H1 (cell line): ENCODE measurements at regions not wholly inside any gene's neighbourhood (a gene's known extent, or its start where the extent isn't known, plus 50 kb on each side); places are given as distances from the start of the nearest gene placed in this dataset.

Experiments
- CTCF ChIA-PET: fragments of 300-600 bp; sonication (Branson Sonifier 250); formaldehyde crosslinking; loops from one replicate; lab custom pipeline; 2021; ENCODE audit not compliant: partially characterized antibody; lab: Charles Lee
- POLR2A ChIA-PET: fragments of 300-600 bp; sonication (Branson Sonifier 250); formaldehyde crosslinking; loops from one replicate; lab custom pipeline; 2021; ENCODE audit warnings: inconsistent platforms; ENCODE audit not compliant: partially characterized antibody; lab: Charles Lee
- DNase-seq, 2 experiments: peaks; one replicate each; pipeline versions ENCODE4 v3.0.0 to v3.0.0-alpha.2; 2010 to 2022; ENCODE audit warnings: low spot score in 2 of 2, low read depth in 1 of 2, mixed read lengths in 1 of 2
- FAIRE-seq: peaks from 2 replicates; lab custom pipeline; 2011; peaks lifted over from hg19 to GRCh38; lab: Jason Lieb, UNC
- H2AFZ ChIP-seq: 2 replicates; pipeline ENCODE4 v1.8.1; 2012; ENCODE audit warnings: low read length, inconsistent platforms
- H2AK5ac ChIP-seq: 2 replicates; pipeline ENCODE4 v1.6.1; 2013; ENCODE audit warnings: low read depth, low read length
- H2BK120ac ChIP-seq: replicated peaks from 2 replicates; pipeline ENCODE3; 2013; ENCODE audit warnings: low read depth, low read length, inconsistent platforms
- H2BK12ac ChIP-seq: 2 replicates; pipeline ENCODE4 v1.6.1; 2013; ENCODE audit warnings: low read depth, low read length
- H2BK15ac ChIP-seq: 2 replicates; pipeline ENCODE4 v1.6.1; 2013; ENCODE audit warnings: low read length
- H2BK20ac ChIP-seq: 2 replicates; pipeline ENCODE4 v1.6.1; 2013; ENCODE audit warnings: low read length
- H2BK5ac ChIP-seq: 2 replicates; pipeline ENCODE4 v1.6.1; 2013; ENCODE audit warnings: low read depth, low read length
- H3K14ac ChIP-seq: 2 replicates; pipeline ENCODE4 v1.6.1; 2013; ENCODE audit warnings: inconsistent platforms; ENCODE audit not compliant: insufficient read length
- H3K18ac ChIP-seq: 2 replicates; pipeline ENCODE4 v1.6.1; 2013; ENCODE audit warnings: low read length; ENCODE audit errors: extremely low read depth
- H3K23ac ChIP-seq: 2 replicates; pipeline ENCODE4 v1.6.1; 2013; ENCODE audit warnings: inconsistent platforms; ENCODE audit not compliant: insufficient read length
- H3K23me2 ChIP-seq: 2 replicates; pipeline ENCODE4 v1.6.1; 2013; ENCODE audit warnings: low read depth, low read length
- H3K27ac ChIP-seq: 2 replicates; pipeline ENCODE4 v1.6.1; 2011; ENCODE audit warnings: low read depth, low read length, inconsistent platforms
- H3K27me3 ChIP-seq, 4 experiments: replicated peaks in 1 of 4; 1 replicate in 1 of 4; 2 replicates in 3 of 4; pipeline versions ENCODE4 v1.6.1 to v1.8.1; 2011 to 2013; ENCODE audit warnings: low read length in 3 of 4, mild to moderate bottlenecking in 3 of 4, inconsistent platforms in 2 of 4, mixed read lengths in 2 of 4, moderate library complexity in 1 of 4; ENCODE audit not compliant: control insufficient read depth in 3 of 4, insufficient read depth in 3 of 4; ENCODE audit errors: extremely low read depth in 1 of 4
- H3K36me3 ChIP-seq, 4 experiments: 2 replicates each; pipeline versions ENCODE4 v1.6.1 to v1.8.1; 2011 to 2013; ENCODE audit warnings: mild to moderate bottlenecking in 4 of 4, low read length in 3 of 4, moderate library complexity in 2 of 4, control low read depth in 1 of 4, inconsistent platforms in 1 of 4; ENCODE audit not compliant: insufficient read depth in 4 of 4, control insufficient read depth in 2 of 4
- H3K4ac ChIP-seq: replicated peaks from 2 replicates; pipeline ENCODE3; 2013; ENCODE audit warnings: low read length, low read depth, mixed read lengths, inconsistent platforms; ENCODE audit not compliant: insufficient read length
- H3K4me1 ChIP-seq, 4 experiments: replicated peaks in 1 of 4; 1 replicate in 1 of 4; 2 replicates in 3 of 4; pipeline versions ENCODE4 v1.6.1 to v1.8.1; 2011 to 2013; ENCODE audit warnings: low read length in 3 of 4, inconsistent platforms in 2 of 4, mixed read lengths in 1 of 4; ENCODE audit not compliant: insufficient read depth in 4 of 4, control insufficient read depth in 3 of 4
- H3K4me2 ChIP-seq, 2 experiments: 2 replicates each; pipeline versions ENCODE4 v1.6.1 to v1.8.1; 2011 to 2013; ENCODE audit warnings: low read depth in 2 of 2, low read length in 2 of 2, control low read depth in 1 of 2, inconsistent platforms in 1 of 2, mild to moderate bottlenecking in 1 of 2; ENCODE audit not compliant: insufficient read depth in 1 of 2
- H3K4me3 ChIP-seq, 4 experiments: fragments of 200-600, 300-600 bp in 1 of 4; sonication (generic), shearing (Covaris generic), sonication (Bioruptor Twin) in 1 of 4; 2 replicates each; pipeline versions ENCODE4 v1.5.1 to v1.8.1; 2011 to 2016; ENCODE audit warnings: low read length in 4 of 4, low read depth in 3 of 4, control low read depth in 2 of 4, inconsistent platforms in 2 of 4, mild to moderate bottlenecking in 2 of 4, mixed read lengths in 1 of 4, moderate library complexity in 1 of 4; ENCODE audit not compliant: insufficient read depth in 2 of 4; ENCODE audit errors: extremely low read depth in 1 of 4
- H3K56ac ChIP-seq: replicated peaks from 2 replicates; pipeline ENCODE3; 2013; ENCODE audit warnings: low read depth, mild to moderate bottlenecking, mixed read lengths, low read length, inconsistent platforms; ENCODE audit not compliant: insufficient read length
- H3K79me1 ChIP-seq: 2 replicates; pipeline ENCODE4 v1.6.1; 2013; ENCODE audit warnings: low read depth, low read length, control low read depth
- H3K79me2 ChIP-seq, 2 experiments: 2 replicates each; pipeline versions ENCODE4 v1.6.1 to v1.8.1; 2012 to 2013; ENCODE audit warnings: low read length in 2 of 2, mild to moderate bottlenecking in 2 of 2, inconsistent platforms in 1 of 2; ENCODE audit not compliant: insufficient read depth in 2 of 2, control insufficient read depth in 1 of 2
- H3K9ac ChIP-seq, 4 experiments: replicated peaks in 1 of 4; 1 replicate in 1 of 4; 2 replicates in 3 of 4; pipeline versions ENCODE4 v1.6.1 to v1.8.1; 2011 to 2013; ENCODE audit warnings: low read depth in 3 of 4, low read length in 3 of 4, control low read depth in 2 of 4, mild to moderate bottlenecking in 2 of 4, moderate library complexity in 2 of 4, inconsistent platforms in 1 of 4; ENCODE audit errors: extremely low read depth in 1 of 4
- H3K9me3 ChIP-seq, 2 experiments: 2 replicates each; pipeline versions ENCODE4 v1.6.1 to v1.8.1; 2012 to 2013; ENCODE audit warnings: mild to moderate bottlenecking in 2 of 2, moderate library complexity in 2 of 2, control low read depth in 1 of 2, inconsistent platforms in 1 of 2, low read depth in 1 of 2, low read length in 1 of 2, mixed read lengths in 1 of 2; ENCODE audit not compliant: insufficient read depth in 2 of 2
- H4K20me1 ChIP-seq, 2 experiments: replicated peaks in 1 of 2; 2 replicates each; pipeline versions ENCODE3 to v1.8.1; 2011 to 2013; ENCODE audit warnings: inconsistent platforms in 2 of 2, low read length in 2 of 2, mild to moderate bottlenecking in 1 of 2; ENCODE audit not compliant: insufficient read depth in 2 of 2, control insufficient read depth in 1 of 2
- H4K5ac ChIP-seq: 2 replicates; pipeline ENCODE4 v1.6.1; 2013; ENCODE audit warnings: low read length, low read depth, mixed read lengths, inconsistent platforms; ENCODE audit not compliant: insufficient read length
- H4K8ac ChIP-seq: 2 replicates; pipeline ENCODE4 v1.8.0; 2013; ENCODE audit warnings: mild to moderate bottlenecking, moderate library complexity, low read length, inconsistent platforms; ENCODE audit not compliant: insufficient read depth; ENCODE audit errors: extremely low read depth
- H4K91ac ChIP-seq: replicated peaks from 2 replicates; pipeline ENCODE3; 2013; ENCODE audit warnings: low read length, mixed read lengths, inconsistent platforms; ENCODE audit not compliant: insufficient read length
- ASH2L ChIP-seq: fragments of 200-600, 300-600 bp; sonication (generic); IDR thresholded peaks from one replicate; pipeline ENCODE4 v1.7.1; 2017; ENCODE audit warnings: low read length
- CBX8 ChIP-seq: fragments of 300-800, 300-1000 bp; sonication (generic); IDR thresholded peaks from 2 replicates; pipeline ENCODE4 v1.7.1; 2016; ENCODE audit warnings: low read depth, low read length, borderline replicate concordance
- CTCF ChIP-seq, 3 experiments: IDR thresholded peaks; 1 replicate in 2 of 3; 2 replicates in 1 of 3; pipeline versions ENCODE4 v1.5.1 to v1.6.1; 2011; ENCODE audit warnings: low read length in 3 of 3, mild to moderate bottlenecking in 3 of 3, inconsistent platforms in 2 of 3, low read depth in 1 of 3, moderate library complexity in 1 of 3; ENCODE audit not compliant: insufficient read depth in 1 of 3; ENCODE audit errors: control extremely low read depth in 1 of 3
- HDAC6 ChIP-seq: IDR thresholded peaks from one replicate; pipeline ENCODE4 v1.7.1; 2012; ENCODE audit warnings: low read depth, mild to moderate bottlenecking, inconsistent platforms, low read length, moderate library complexity
- POU5F1 ChIP-seq: IDR thresholded peaks from 2 replicates; pipeline ENCODE4 v1.6.1; 2011; ENCODE audit warnings: low read depth, mild to moderate bottlenecking, low read length, moderate library complexity
- RBBP5 ChIP-seq: IDR thresholded peaks from 2 replicates; pipeline ENCODE4 v1.7.1; 2012; ENCODE audit warnings: low read depth, mild to moderate bottlenecking, inconsistent platforms, low read length, moderate library complexity, borderline replicate concordance
- SP4 ChIP-seq: IDR thresholded peaks from 2 replicates; pipeline ENCODE4 v1.6.1; 2012; ENCODE audit warnings: low read length, inconsistent platforms
- SUZ12 ChIP-seq: fragments of 200-600 bp; sonication (generic); IDR thresholded peaks from 2 replicates; pipeline ENCODE4 v1.6.1; 2012; ENCODE audit warnings: mild to moderate bottlenecking, inconsistent platforms, low read length, moderate library complexity, mixed read lengths
- ZNF274 ChIP-seq: IDR thresholded peaks from 2 replicates; pipeline ENCODE4 v1.7.0; 2012; ENCODE audit warnings: low read length, borderline replicate concordance; ENCODE audit errors: extremely low read depth
- WGBS, 2 experiments: shearing (Covaris generic) in 1 of 2; methylation state at CpG; one replicate each; pipeline versions ENCODE4 v1.1.6 to v1.1.7; 2013 to 2015; ENCODE audit warnings: low lambda C conversion rate in 2 of 2, mixed read lengths in 2 of 2, inconsistent platforms in 1 of 2, low coverage in 1 of 2, missing lambda C conversion rate in 1 of 2; ENCODE audit not compliant: insufficient replicate concordance in 2 of 2, insufficient coverage in 1 of 2, insufficient read length in 1 of 2; ENCODE audit errors: extremely low coverage in 1 of 2, missing lambda C conversion rate in 1 of 2; 5-methylcytosine and 5-hydroxymethylcytosine counted together
- TF ChIP-seq, protein P1 (sequence below): IDR thresholded peaks from 2 replicates; pipeline ENCODE4 v1.6.1; 2011; ENCODE audit warnings: low read depth, mild to moderate bottlenecking, low read length; ENCODE audit not compliant: insufficient read depth

DNA sequence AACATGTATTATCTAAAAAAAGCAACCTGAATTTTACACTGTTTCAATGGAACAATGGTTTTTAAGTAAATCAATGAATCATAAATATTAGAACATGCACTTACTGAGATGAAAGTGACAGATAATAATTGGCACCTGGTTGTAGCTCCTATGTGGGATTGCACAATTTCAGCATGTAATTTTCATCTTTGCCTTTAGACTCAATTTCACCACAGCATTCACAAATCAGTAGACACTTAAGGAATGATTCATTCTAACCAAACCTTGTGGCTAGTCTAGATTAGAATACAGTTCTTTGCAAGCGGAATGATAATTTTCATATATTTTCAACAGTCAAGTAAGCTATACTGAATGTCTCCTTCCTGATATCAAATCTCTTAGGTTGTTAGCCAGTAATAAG is 853.4 kb downstream of the KCNT2 start (continued):
- no peak for TF ChIP-seq SP4

DNA sequence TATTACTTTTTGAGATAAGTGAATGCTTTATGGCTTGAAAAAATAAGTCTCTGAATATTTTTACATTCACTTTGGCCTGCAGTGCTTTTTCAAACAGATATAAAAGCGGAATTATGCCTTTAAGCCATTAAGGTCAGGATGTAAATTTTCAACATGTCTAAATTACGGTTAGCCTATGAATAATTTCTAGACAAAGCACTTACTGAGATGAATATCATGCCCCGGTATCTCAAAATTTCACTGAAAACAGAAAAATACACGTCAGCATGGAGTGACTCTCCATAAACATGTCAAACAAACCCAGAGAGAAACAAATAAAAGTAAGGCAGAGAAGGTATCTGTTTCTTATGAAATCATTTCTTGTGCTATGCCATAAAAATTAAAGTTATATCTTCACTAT is 853.9 kb downstream of the KCNT2 start:
- Histone ChIP-seq H3K23ac (no peak overlapping the region), H4K91ac (no peak overlapping the region), H2BK12ac (no peak overlapping the region), H3K79me1 (no peaks in the 10 kb centered on the region), H3K14ac (no peak overlapping the region), H3K56ac (no peak overlapping the region), H3K4ac (no peak overlapping the region), H4K5ac (no peak overlapping the region), H3K27ac (no peak overlapping the region), H2BK5ac (no peak overlapping the region), H3K36me3 (no peaks in the 10 kb centered on the region), H3K4me2 (no peak overlapping the region), H4K20me1 (no peaks in the 10 kb centered on the region), H2AK5ac (no peak overlapping the region), H3K79me2 (no peaks in the 10 kb centered on the region), H2BK15ac (no peak overlapping the region), H2BK120ac (no peak overlapping the region), H3K4me1 (no peaks in the 10 kb centered on the region), H2AFZ (no peak overlapping the region), H3K9ac (no peak overlapping the region), H3K4me3 (no peak overlapping the region), H3K27me3 (no peaks in the 10 kb centered on the region), H4K8ac (no peak overlapping the region), H3K9me3 (no peaks in the 10 kb centered on the region), H2BK20ac (no peak overlapping the region), H3K23me2 (no peaks in the 10 kb centered on the region), H3K18ac (no peak overlapping the region)
- ChIA-PET POLR2A (no interaction called here), CTCF (no interaction called here)
- WGBS, 2 experiments, result 94% methylated on average over 4 of the region's 4 CpGs; no CpG with 5 or more reads in 1 of the 2 experiments
- DNase-seq (no peak), FAIRE-seq (no peak)
- no peak for TF ChIP-seq SUZ12
- TF ChIP-seq POU5F1, result no peak
- no peak for TF ChIP-seq CBX8
- no peak for TF ChIP-seq ZNF274
- TF ChIP-seq SP4, result no peak
- TF ChIP-seq, protein P1, sequence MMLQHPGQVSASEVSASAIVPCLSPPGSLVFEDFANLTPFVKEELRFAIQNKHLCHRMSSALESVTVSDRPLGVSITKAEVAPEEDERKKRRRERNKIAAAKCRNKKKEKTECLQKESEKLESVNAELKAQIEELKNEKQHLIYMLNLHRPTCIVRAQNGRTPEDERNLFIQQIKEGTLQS, result no peak
- no peak for TF ChIP-seq CTCF (IDR thresholded peaks at IDR 0.05; ENCODE audit: control extremely low read depth in 1 of 3, insufficient read depth in 1 of 3, low read depth in 1 of 3, low read length in 3 of 3)
- no peak for TF ChIP-seq HDAC6
- TF ChIP-seq RBBP5, result no peak
- no peak for TF ChIP-seq ASH2L
